T-helper 1 cell treated with Interleukin-12 subunit alpha and Interleukin-12 subunit beta and Interleukin-4 antibody, amounts not matched to agents 30 ng/mL and 1 ng/mL, for 36 hours (primary cell): ENCODE measurements at regions not wholly inside any gene's neighbourhood (a gene's known extent, or its start where the extent isn't known, plus 50 kb on each side); places are given as distances from the start of the nearest gene placed in this dataset.
"Not testable (repeated sequence)": the region's sequence is repeated elsewhere in the genome, so short reads cannot be mapped to it uniquely, and the experiment has no call there.

Experiments
- intact Hi-C: fragments of 100-400 bp; cut with micrococcal nuclease; formaldehyde crosslinking; loops from one replicate; pipeline ENCODE4 v1.15.1; 2024

DNA sequence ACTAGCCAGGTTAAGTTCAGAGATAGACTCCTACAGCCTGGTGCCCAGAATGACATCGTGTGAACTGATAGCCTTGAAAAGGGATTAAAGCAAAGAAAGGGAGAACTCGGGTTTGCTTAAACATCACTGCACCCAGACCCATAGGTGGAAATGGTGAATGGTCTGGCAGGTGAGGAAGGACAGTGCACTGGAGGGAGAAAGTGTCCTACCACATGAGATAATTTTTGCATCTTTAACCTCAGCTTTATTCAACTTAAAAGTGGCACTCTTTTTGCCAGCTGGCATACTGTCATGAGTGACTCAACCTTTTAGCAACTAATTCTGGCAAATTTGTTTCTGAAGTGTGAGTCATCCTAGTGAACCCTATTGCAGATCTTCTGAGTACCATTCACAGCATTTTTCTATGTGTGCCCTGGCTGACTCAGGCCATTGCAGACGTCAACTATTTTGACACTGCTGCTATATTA is 53.0 kb upstream of the DAPP1 start:
- intact Hi-C loops, result no loop called here

DNA sequence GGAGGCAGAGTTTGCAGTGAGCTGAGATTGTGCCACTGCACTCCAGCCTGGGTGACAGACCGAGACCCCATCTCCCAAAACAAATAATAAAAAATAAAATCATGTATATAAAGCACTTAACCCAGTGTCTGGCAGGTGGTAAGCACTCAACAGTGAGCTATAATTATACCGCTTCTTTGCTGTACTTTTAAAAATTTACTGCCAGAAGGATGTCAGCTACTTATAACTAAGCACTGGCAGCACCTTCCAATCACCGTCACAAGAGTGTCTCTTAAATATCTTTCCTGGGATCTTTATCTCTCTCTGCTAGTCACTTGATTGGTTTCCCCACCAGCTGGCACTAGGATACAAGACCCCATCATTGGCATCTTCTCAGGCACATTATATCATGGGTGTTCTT is 53.9 kb upstream of the DAPP1 start:
- intact Hi-C loops, result no loop called here

DNA sequence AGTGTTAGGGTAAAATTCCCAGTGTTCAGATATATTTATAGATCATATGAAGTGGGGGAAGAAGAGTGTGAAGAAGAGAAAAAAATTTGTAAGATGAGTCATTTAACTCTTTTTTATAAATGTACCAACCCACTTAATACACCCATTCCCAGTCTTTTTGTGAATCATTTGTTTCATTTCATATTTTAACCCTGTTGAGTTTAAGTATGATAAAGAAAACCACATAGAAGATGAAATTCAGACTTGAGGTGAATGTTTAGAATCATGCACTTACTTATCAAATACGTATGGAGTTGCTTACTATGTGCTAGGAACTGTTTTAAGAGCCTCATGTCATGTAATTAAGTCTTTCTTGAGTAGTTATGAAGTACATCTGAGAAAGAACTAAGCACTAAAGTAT is 56.6 kb upstream of the DAPP1 start:
- intact Hi-C loops, result no loop called here

DNA sequence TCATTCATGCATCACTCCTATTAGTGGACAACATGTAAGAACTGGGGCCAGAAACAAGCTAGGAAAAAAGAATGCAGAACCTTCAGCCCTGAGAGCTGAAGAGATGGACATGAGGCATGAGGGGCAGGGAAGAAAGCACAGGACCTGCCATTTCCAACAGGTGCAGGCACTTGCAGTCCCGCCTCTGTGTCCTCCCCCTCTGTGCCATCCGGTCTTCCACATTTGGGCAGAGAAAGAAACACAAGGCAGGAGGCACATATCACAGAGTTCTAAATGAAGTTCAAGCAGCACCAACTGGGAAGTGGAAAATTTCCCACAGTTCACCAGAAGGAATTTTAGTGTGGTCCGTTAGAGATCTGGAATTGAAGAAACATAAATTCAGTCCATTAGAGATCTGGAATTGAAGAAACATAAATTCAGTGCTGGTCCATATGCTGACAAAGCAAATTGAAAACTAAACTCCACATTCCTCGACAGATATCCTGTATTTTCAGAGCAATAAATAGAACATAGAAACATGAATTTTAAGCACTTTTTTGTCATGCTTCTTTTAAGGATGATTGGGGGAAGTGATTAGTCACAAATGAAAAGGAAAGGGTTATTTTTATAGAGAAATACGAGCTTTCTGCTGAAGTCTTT is 57.2 kb upstream of the DAPP1 start:
- intact Hi-C loops, result no loop called here

DNA sequence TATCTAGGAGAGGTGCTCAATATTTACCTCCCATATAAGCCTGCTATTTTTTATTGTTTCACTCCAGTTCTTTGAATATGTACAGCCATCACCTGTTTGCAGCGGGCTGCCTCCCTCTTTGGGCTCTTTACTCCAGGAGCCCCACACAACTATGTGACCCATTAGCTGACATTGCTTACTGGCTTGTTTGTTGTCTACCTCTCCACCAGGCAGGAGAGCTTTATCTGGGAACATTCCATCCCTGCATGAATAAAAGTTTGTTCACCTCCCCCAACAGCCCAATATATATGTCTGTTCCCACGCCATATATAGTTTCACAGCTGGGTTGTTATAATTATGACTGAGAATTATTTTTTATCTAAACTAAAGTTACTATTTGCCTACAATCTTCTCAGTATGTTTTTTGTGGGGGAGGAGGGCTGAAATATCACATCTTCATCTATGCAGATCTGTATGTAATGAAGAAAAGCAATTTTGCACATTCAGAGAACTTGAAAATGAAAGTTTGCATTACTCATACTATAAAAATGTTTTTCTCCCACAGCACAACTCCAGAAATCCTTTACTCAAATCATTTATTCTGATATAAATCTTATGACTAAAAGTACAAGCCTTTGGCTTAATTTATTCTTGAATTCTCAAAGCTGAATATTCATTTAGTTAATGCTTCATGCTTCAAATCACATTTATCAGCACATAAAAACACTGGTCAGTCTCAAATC is 61.2 kb upstream of the DAPP1 start:
- intact Hi-C loops, result no loop called here

DNA sequence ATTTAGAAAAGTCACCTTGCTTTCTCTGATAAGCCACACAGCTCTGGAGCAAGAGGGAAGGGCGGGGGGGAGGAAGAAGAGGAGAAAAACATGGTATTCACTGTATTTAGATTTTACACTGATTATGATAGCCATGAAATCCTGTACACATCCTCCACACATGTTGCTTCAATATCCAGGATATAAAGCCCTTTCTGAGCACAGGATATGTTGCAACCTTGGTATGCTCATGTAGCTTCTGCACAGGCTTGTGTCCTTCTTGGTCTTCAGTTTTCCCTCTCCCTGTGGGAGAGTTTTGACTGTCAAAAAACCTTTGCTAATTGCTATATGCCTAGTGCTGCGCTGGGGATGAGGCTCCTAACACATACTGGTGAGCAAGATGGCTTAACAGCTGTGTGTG is 61.9 kb upstream of the DAPP1 start:
- intact Hi-C loops, result no loop called here

DNA sequence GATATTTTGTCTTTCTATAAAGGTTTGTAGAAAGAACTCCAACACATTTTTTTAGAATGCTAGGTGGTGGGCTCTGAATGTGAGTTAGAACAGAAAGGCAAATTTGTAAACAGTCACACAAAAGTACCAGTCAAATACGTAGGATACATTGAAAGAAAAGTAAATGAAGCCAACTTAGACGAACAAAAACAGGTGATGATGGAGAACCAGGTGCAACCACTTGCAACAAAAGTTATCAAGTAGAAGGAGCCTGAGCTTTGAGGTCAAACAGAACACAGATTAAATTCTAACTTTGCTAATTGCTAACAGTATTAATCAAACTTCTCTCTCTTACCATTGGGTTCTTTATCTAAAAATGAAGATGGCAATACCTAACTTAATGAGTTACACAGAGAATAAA is 62.7 kb upstream of the DAPP1 start:
- intact Hi-C loops, result no loop called here

DNA sequence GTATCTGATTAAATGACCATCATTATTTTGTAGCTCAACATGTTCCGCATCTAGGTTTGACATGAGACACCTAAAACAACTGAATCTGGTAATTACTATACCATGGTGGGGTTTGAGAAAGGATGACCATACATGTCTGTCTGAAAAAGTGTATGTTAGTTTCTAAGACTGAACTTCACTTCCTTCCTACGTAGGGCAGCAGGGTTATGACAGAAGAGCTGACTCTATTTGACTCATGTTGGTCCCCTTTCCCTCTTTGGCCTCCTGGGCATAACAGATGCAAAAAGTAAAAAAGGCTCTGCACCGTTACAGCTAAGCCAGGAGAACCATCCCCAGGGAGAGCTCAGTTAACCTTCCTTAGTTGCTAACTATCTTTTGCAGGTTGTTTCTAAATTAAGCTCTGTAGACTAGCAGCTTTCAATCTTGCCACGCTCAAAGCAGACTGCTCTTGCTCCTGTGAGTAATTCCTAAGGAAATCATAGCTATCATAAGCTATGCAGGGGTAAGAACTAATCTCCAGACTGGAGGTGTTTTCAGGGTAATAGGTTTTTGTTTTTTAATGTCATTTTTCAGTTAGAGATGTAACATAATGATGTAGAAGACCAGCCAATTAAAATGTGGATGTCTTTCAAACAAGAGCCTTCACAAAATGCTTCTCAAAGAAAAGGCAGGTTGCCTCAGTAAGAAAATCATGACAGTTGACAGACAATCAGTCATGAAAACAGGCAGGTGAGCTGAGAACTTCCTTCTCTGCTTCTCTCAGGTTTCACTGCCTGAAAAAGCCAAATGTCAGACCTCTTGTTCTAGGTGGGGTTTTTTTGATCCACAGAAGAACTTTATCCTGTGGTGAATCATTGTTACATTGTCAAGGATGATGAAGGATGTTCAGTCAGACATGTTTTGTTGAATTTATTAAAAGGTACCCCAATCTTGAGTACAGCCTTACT is 66.9 kb upstream of the DAPP1 start:
- intact Hi-C loops, result no loop called here

DNA sequence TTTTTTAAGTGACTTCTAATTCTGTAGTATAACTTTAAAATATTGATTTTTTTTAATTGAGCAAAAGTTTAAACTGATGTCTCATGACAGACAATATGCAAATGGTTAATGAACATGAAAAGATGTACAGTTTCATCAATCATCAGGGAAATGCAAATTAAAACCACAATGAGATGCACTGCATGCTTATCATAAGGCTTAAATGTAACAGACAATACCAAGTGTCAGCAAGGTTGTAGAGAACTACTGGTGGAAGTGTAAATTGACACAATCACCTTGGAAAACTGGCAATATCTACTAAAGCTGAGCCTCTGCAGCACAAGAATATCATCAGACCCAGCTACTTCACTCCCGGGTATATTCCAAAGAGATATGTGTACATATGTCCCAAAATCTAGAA is 70.2 kb upstream of the DAPP1 start:
- intact Hi-C loops, result no loop called here

DNA sequence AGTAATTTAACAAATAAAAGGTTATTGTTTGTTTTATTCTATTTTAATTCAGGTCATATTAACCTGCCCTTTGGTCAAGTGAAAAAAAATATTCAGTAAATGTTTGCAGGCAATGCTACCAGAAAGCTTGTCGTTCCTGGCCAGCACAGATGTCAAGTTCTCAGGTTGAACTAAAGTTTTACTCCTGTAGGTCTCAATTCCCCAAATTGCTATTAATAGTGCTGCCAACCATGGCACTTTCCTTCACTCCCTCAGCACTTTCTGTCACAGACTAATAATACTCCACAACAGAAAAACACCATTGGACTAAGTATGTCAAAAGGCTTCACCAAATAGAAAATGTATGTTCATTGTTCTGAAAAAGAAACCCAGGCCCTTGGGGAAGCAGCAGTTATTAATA is 79.2 kb upstream of the C4orf54 start:
- intact Hi-C loops, result no loop called here

DNA sequence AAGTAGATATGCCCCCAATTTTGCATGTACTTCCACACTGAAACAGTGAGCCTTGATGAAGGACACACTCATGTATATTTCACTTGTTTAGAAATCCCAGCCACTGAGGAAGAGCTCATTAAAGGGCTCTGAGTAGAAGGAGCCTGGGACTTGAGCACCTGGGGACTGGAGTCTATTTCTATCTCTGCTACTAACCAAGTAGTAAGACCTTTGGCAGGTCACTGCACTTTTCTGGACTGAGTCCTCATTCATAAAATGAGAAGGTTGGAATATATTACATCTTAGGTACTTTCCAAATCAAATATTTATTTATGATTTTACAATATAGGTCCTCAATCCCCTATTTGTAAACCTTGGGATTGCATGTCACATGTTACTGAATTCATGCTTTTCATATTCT is 78.2 kb upstream of the C4orf54 start:
- intact Hi-C loops, result no loop called here

DNA sequence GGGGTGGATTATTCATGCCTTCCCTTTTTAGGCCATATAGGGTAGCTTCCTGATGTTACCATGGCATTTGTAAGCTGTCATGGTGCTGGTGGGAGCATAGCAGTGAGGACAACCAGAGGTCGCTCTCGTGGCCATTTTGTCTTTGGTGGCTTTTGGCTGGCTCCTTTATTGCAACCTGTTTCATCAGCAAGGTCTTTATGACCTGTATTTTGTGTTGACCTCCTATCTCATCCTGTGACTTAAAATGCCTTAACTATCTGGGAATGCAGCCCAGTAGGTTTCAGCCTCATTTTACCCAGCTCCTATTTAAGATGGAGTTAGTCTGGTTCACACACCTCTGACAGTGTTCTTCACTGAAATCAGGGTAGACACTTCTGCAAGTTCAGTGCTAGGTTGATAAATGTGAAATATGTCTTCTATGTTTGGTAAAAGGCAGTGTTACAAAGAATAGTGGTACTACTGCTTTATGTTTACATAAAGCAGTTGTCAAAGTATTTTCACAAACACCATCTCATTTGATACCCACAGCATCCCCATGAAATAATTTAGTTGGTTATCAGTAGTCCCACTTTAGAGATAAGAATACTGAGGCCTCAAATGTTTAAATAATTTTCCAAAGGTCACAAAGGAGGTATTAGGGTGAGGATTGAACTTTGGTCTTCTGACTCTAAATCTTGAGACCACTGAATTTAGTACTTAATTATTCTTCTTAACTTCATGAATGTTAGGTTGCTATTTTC is 77.1 kb upstream of the C4orf54 start:
- intact Hi-C loops, result no loop called here

DNA sequence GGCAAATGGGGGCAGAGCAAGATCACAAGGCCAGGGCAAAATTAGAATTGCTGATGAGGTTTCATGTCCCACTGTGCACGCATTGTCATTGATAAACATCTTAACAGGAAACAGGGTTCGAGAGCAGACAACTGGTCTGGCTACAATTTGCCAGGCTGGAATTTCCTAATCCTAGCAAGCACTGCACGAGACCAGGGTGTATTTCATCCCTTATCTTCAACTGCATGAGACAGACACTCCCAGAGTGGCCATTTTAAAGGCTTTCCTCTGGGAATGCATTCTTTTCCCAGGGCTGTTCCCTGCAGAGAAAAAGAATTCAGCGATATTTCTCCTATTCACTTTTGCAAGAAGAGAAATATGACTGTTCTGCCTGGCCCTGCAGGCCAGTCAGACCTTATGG is 75.8 kb upstream of the C4orf54 start:
- intact Hi-C loops, result not testable (repeated sequence)

DNA sequence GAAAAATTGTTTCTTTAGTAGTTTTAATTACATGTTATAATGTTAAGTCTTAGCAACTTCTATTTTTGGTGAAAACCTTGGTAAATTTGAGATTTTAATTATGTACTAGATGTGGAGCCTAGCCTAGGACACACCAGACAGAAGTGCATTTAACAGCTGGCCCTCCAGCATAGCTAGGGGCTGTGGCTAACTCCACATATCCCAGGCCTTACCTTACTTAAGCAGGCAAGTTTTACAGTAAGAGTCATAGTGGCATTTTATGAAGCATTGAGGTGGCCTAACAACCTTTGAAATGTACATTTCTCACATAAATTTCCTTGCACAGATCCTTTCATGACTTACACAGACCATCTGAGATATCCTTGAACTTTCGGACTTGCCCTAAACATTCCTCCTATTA is 71.6 kb upstream of the C4orf54 start:
- intact Hi-C loops, result loop anchor here (10.0 kb wide), 1 partner anchor 156 kb away; no protein-coding TSS in a partner anchor

DNA sequence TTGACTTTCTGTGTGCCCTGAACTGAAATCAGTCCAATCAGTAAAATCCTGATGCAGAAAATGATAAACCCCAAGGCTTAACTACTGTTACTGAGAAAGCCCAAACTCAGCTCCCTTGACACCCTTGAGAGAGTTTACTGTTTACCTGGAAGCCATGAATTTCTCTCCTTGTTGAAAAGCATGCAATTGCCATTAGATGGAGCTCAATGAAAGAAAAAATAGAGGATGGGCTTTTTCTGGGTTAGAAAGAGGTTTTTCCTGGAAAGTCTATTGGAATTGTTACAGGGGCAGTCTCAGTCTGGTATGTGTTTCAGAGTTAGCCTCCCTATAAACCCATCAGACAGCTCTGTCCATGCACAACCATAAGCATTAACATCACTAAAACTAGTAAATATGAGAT is 66.4 kb upstream of the C4orf54 start:
- intact Hi-C loops, result loop anchor here (10.0 kb wide), 1 partner anchor 161 kb away; no protein-coding TSS in a partner anchor

DNA sequence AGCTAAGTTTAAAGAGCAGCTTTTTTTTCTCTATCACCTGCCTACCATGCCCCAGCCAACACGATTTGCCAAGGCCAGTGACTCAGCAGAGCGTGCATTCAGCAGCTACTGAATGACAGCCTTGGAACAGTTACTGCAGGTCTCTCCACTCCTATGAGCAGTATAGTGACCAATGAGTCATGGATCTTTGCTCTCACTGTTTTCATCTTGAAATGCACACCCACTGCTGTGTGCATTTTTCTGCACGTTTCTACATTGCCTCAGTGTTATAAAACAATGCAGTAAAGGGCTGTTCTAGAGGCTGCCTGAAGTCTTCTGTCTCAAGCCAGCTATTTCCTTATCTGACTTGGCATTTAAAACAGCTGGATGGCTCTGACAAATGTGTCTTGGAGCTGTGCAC is 66.0 kb upstream of the C4orf54 start:
- intact Hi-C loops, result loop anchor here (10.0 kb wide), 1 partner anchor 161 kb away; no protein-coding TSS in a partner anchor

DNA sequence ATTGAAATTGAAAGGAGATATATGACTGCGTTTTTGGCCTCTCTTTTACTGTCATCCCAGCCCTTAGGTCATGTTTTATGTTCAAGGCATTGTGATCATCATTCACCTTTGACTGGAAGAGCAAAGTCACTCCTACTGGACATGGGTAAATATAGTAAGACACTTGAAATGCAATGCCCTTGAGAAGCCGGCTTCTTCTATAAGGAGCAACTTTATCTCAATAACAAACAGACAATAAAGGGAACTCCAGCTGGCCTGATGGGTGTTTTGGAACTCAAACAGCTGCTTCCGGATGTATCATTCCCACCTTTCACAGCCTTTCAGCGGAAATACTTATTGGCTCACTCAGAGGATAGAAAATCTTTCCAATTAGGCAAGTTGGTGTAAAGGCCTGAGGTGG is 65.1 kb upstream of the C4orf54 start:
- intact Hi-C loops, result loop anchor here (10.0 kb wide), 1 partner anchor 162 kb away; no protein-coding TSS in a partner anchor

DNA sequence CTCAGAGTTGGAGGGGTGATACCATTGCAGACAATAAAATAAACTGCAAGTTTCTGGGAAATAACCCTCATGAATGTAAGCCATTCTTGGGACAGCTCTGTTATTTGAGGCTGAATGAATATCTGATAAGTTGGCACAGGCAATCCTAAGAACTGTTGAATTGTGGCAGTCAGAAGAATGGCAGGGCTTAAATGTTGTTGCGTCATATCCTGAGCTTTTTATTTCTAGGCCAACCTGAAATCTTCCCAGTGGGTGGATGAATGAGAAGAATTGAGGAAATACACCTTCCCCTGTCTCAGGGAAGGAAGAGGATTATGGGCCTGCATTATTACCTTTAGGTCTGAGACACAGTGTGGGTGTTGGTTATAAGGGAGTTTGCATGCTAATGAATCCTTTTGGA is 64.4 kb upstream of the C4orf54 start:
- intact Hi-C loops, result loop anchor here (10.0 kb wide), 1 partner anchor 163 kb away; no protein-coding TSS in a partner anchor

DNA sequence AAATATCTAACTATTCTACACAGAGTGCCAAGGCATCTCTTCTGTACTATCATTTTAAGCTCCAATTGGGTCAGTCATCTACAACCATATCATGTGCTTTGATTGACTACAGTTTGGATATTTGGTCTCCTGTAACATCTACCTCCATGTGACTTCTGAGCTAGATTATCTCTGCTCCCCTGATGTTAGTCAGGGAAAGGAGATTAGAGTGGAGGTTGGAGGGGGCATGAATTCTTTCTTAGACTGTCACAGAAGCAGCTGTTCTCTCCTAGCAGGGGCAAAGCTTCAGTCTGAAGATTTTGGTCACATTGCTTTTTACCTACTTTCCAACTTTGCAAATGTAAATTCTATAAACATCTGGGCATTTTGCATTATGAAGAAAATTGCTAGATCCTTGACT is 62.6 kb upstream of the C4orf54 start:
- intact Hi-C loops, result loop anchor here (10.0 kb wide), 1 partner anchor 165 kb away; no protein-coding TSS in a partner anchor

DNA sequence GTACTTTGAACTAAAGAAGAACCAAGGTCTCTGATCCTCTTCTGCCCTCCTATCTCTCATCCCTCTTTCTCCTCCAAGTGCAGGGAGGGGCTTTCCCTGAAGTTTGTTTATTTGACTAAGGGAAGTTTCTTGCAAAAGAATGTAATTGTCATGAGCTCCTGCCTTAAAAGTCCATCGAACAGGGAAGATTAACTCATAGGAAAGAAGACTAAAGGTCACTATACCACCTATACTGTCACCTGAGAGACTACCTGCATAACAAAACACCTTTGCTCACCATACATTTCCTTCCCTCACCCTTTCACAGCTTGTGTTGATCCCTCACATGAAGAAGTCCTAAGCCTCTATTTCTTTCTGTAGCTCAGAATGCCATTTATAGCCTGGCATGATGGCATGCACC is 59.4 kb upstream of the C4orf54 start:
- intact Hi-C loops, result no loop called here

DNA sequence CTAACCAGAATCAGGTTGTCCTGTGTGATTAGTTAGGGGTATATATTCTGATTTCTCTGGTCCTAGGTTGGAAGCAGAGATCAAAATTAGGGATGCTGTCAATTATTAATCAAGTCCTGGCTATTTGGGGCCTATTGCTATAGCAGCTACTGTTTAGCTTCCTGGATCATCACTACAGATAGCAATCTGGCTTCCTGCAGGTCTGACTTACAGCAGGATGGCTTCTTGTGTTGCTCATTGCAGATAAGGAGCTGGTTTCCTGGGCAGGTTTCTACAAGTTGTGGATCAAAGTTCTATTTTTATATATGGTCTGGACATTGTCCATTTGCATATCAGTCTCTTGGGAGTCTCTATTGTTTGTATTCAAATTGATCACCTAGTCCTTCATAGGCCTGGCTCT is 57.7 kb upstream of the C4orf54 start:
- intact Hi-C loops, result no loop called here
